Right lobe of liver (tissue), 6 donors: ENCODE measurements at regions not wholly inside any gene's neighbourhood (a gene's known extent, or its start where the extent isn't known, plus 50 kb on each side); places are given as distances from the start of the nearest gene placed in this dataset.
"Not testable (repeated sequence)": the region's sequence is repeated elsewhere in the genome, so short reads cannot be mapped to it uniquely, and the experiment has no call there.

Experiments
- ATAC-seq, 4 donors: fragments of 200-7000 bp; cut with Tn5 transposase; one replicate each; pipeline ENCODE4 v1.9.1; 2020; ENCODE audit warnings: mild to moderate bottlenecking in 4 of 4, moderate library complexity in 4 of 4
- DNase-seq, 3 donors: peaks; one replicate each; pipeline ENCODE4 v3.0.0-alpha.2; 2020
- H3K27ac ChIP-seq, 3 donors: fragments of 200-600 bp; one replicate each; pipeline ENCODE4 v1.8.0; 2022
- H3K27me3 ChIP-seq, 2 donors: fragments of 200-600 bp; one replicate each; pipeline ENCODE4 v1.8.0; 2022
- H3K36me3 ChIP-seq, 4 donors: fragments of 200-600 bp; sonication (generic) in 1 of 4; one replicate each; pipeline versions ENCODE4 v1.5.1 to v1.8.0; 2017 to 2022; ENCODE audit warnings: control low read depth in 1 of 4
- H3K4me1 ChIP-seq, 4 donors: fragments of 200-600 bp; sonication (generic) in 1 of 4; one replicate each; pipeline versions ENCODE4 v1.5.1 to v1.8.0; 2017 to 2022; ENCODE audit warnings: control low read depth in 1 of 4
- H3K4me3 ChIP-seq, 3 donors: fragments of 200-600 bp; one replicate each; pipeline ENCODE4 v1.8.0; 2022
- H3K9me3 ChIP-seq, 4 donors: fragments of 200-600 bp; sonication (generic) in 1 of 4; one replicate each; pipeline versions ENCODE4 v1.5.1 to v1.8.0; 2017 to 2022; ENCODE audit warnings: control low read depth in 1 of 4
- CTCF ChIP-seq, 4 donors: fragments of 200-600 bp in 3 of 4; fragments of 450-650 bp in 1 of 4; IDR thresholded peaks; one replicate each; pipeline versions ENCODE4 v1.5.1 to v1.8.0; 2016 to 2022; ENCODE audit warnings: antibody characterized with exemption in 4 of 4, mild to moderate bottlenecking in 2 of 4
- POLR2A ChIP-seq: fragments of 450-650 bp; IDR thresholded peaks from one replicate; pipeline ENCODE4 v1.6.1; 2017; ENCODE audit warnings: antibody characterized with exemption, mild to moderate bottlenecking
- WGBS: methylation state at CpG from one replicate; pipeline ENCODE4 v1.1.6; 2018; ENCODE audit warnings: low coverage, low lambda C conversion rate; ENCODE audit not compliant: insufficient coverage; ENCODE audit errors: missing lambda C conversion rate; 5-methylcytosine and 5-hydroxymethylcytosine counted together
- intact Hi-C, 2 donors: fragments of 100-400 bp; cut with DNase I; formaldehyde crosslinking; loops; one replicate each; pipeline versions ENCODE4 v1.11.2 to v1.14.1; 2022
- donor health status: DM: no; HTN: yes; CAD: no.
- donor health status: DM: no; HTN: no; CAD: no.
- donor health status: DM: no; HTN: no; CAD: no.
- donor health status: DM: no; HTN: yes; CAD: no.
- donor health status: DM: no; HTN: yes; CAD: no.

GRCh38 chr6:55937951-55938690 lies 62.7 kb upstream of the BMP5 start:
- Histone ChIP-seq H3K4me3 (no peak overlapping the region), H3K27me3 (no peaks in the 10 kb centered on the region), H3K36me3 (no peaks in the 10 kb centered on the region), H3K27ac (no peak overlapping the region), H3K9me3 (no peaks in the 10 kb centered on the region), H3K4me1 (no peaks in the 10 kb centered on the region)
- DNase-seq = no peak
- 30% methylated on average over 4 of the region's 4 CpGs for WGBS
- TF ChIP-seq POLR2A = no peak
- TF ChIP-seq CTCF (IDR thresholded peaks at IDR 0.05) = no peak
- intact Hi-C loops = no loop called here
- no peak for ATAC-seq

GRCh38 chr6:55937261-55937947 lies 62.0 kb upstream of the BMP5 start:
- H3K27ac ChIP-seq = no peak overlapping the region
- WGBS = 53% methylated on average over 5 of the region's 5 CpGs

GRCh38 chr6:55931101-55931500 lies 55.7 kb upstream of the BMP5 start:
- intact Hi-C loops = no loop called here
- no peak for ATAC-seq
- H3K36me3 ChIP-seq = no peaks in the 10 kb centered on the region
- 55% methylated on average over 3 of the region's 3 CpGs for WGBS
- H3K27ac ChIP-seq = no peak overlapping the region
- H3K27me3 ChIP-seq = no peaks in the 10 kb centered on the region
- H3K4me1 ChIP-seq = no peaks in the 10 kb centered on the region
- H3K4me3 ChIP-seq = no peak overlapping the region
- no peak for DNase-seq
- H3K9me3 ChIP-seq = no peaks in the 10 kb centered on the region
- TF ChIP-seq CTCF (IDR thresholded peaks at IDR 0.05) (no peak), POLR2A (no peak)

More at GRCh38 chr6:55937261-55937947, 62.0 kb upstream of the BMP5 start:
- no peak for TF ChIP-seq POLR2A
- TF ChIP-seq CTCF (IDR thresholded peaks at IDR 0.05) = no peak
- intact Hi-C loops = no loop called here
- Histone ChIP-seq H3K4me3 (no peak overlapping the region), H3K27me3 (no peaks in the 10 kb centered on the region), H3K9me3 (no peaks in the 10 kb centered on the region), H3K36me3 (no peaks in the 10 kb centered on the region), H3K4me1 (no peaks in the 10 kb centered on the region)
- ATAC-seq (no peak), DNase-seq (no peak)

GRCh38 chr6:55927713-55928112 lies 52.3 kb upstream of the BMP5 start:
- ATAC-seq, H3K27ac ChIP-seq, DNase-seq, H3K4me3 ChIP-seq, H3K27me3 ChIP-seq, H3K4me1 ChIP-seq, H3K9me3 ChIP-seq, H3K36me3 ChIP-seq, intact Hi-C loops: not testable (repeated sequence)
- 50% methylated on average over 1 of the region's 2 CpGs for WGBS

GRCh38 chr6:55925292-55925691 lies 49.9 kb upstream of the BMP5 start:
- TF ChIP-seq POLR2A (no peak), CTCF (IDR thresholded peaks at IDR 0.05) (no peak)
- Histone ChIP-seq H3K27me3 (no peaks in the 10 kb centered on the region), H3K4me1 (no peaks in the 10 kb centered on the region), H3K9me3 (peaks cover 0 to 5% (median 0%) of the 10 kb centered on the region in 4 donors), H3K27ac (no peak overlapping the region), H3K36me3 (no peaks in the 10 kb centered on the region), H3K4me3 (no peak overlapping the region)
- WGBS = 81% methylated on average over 1 of the region's 1 CpG
- no peak for ATAC-seq
- no peak for DNase-seq
- intact Hi-C loops = no loop called here
